ENCODE measurements at regions not wholly inside any gene's neighbourhood (a gene's known extent, or its start where the extent isn't known, plus 50 kb on each side); places are given as distances from the start of the nearest gene placed in this dataset.

- H4K8ac ChIP-seq (ENCODE audit: low read depth in 2 of 2, low read length in 2 of 2), result no peak overlapping the region
- WGBS, 2 experiments (ENCODE audit: extremely low coverage in 2 of 2, insufficient read length in 1 of 2), result 90% methylated on average over 2 of the region's 3 CpGs; no CpG with 5 or more reads in 1 of the 2 experiments
- H3K56ac ChIP-seq (ENCODE audit: extremely low read depth, insufficient read depth, low read length), result no peak overlapping the region
- H2BK120ac ChIP-seq (ENCODE audit: low read depth, low read length), result no peak overlapping the region
- no peak overlapping the region for H2AFZ ChIP-seq (replicated peaks; ENCODE audit: low read length, poor library complexity)
- H3K9me1 ChIP-seq (ENCODE audit: insufficient read depth, low read length), result no peaks in the 10 kb centered on the region
- H3K36me3 ChIP-seq (ENCODE audit: control insufficient read depth, insufficient read depth, low read length), result no peaks in the 10 kb centered on the region
- no peak overlapping the region for H3K4me3 ChIP-seq (ENCODE audit: insufficient read depth, low read depth, low read length)
- ChIA-PET CTCF (interaction anchor here (0.5 to 1.1 kb wide), 3 partner anchors 12 to 114 kb away, joined by 3 read pairs; no protein-coding TSS in a partner anchor), POLR2A (ENCODE audit: unreplicated experiment) (no interaction called here)
- no peak overlapping the region for H3K18ac ChIP-seq (ENCODE audit: low read depth, low read length)
- H4K5ac ChIP-seq (ENCODE audit: low read depth, low read length), result no peak overlapping the region
- no peaks in the 10 kb centered on the region for H3K4me1 ChIP-seq (ENCODE audit: control insufficient read depth, insufficient read depth, low read length)
- no peaks in the 10 kb centered on the region for H3K79me1 ChIP-seq (ENCODE audit: low read depth in 1 of 2, low read length in 2 of 2)
- DNase-seq (no peak), ATAC-seq (ENCODE audit: low read depth) (no peak)
- H3K23ac ChIP-seq (ENCODE audit: low read depth, low read length), result no peak overlapping the region
- no peaks in the 10 kb centered on the region for H3K9me3 ChIP-seq (ENCODE audit: control insufficient read depth, insufficient read depth, low read length)
- in situ Hi-C loops (cut with MboI; ENCODE audit: low sequenced_read_pairs) (no loop called here), dilution Hi-C loops (cut with HindIII; ENCODE audit: low sequenced_read_pairs, unreplicated experiment) (no loop called here), intact Hi-C loops (cut with micrococcal nuclease) (no loop called here)
- TF ChIP-seq CHD1 (IDR thresholded peaks at IDR 0.05; ENCODE audit: low read depth, low read length) (no peak), SMC3 (IDR thresholded peaks at IDR 0.05; ENCODE audit: low read depth, low read length) (no peak), RCOR1 (IDR thresholded peaks at IDR 0.05; ENCODE audit: insufficient replicate concordance, low read length) (no peak), RFX5 (IDR thresholded peaks at IDR 0.05; ENCODE audit: low read depth, low read length) (no peak), BHLHE40 (IDR thresholded peaks at IDR 0.05; ENCODE audit: low read depth, low read length) (no peak), MXI1 (IDR thresholded peaks at IDR 0.05; ENCODE audit: borderline replicate concordance, low read depth, low read length) (no peak), FOS (IDR thresholded peaks at IDR 0.05; ENCODE audit: low read depth, low read length) (no peak), RAD21 (IDR thresholded peaks at IDR 0.05; ENCODE audit: low read length) (no peak), POLR2A (IDR thresholded peaks at IDR 0.05; ENCODE audit: low read depth, low read length) (no peak), CEBPB (IDR thresholded peaks at IDR 0.05; ENCODE audit: low read depth, low read length) (no peak)
- TF ChIP-seq, protein P1, sequence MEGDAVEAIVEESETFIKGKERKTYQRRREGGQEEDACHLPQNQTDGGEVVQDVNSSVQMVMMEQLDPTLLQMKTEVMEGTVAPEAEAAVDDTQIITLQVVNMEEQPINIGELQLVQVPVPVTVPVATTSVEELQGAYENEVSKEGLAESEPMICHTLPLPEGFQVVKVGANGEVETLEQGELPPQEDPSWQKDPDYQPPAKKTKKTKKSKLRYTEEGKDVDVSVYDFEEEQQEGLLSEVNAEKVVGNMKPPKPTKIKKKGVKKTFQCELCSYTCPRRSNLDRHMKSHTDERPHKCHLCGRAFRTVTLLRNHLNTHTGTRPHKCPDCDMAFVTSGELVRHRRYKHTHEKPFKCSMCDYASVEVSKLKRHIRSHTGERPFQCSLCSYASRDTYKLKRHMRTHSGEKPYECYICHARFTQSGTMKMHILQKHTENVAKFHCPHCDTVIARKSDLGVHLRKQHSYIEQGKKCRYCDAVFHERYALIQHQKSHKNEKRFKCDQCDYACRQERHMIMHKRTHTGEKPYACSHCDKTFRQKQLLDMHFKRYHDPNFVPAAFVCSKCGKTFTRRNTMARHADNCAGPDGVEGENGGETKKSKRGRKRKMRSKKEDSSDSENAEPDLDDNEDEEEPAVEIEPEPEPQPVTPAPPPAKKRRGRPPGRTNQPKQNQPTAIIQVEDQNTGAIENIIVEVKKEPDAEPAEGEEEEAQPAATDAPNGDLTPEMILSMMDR (conservative IDR thresholded peaks at IDR 0.05; ENCODE audit: low read depth, low read length), result no peak
- TF ChIP-seq, protein P2, sequence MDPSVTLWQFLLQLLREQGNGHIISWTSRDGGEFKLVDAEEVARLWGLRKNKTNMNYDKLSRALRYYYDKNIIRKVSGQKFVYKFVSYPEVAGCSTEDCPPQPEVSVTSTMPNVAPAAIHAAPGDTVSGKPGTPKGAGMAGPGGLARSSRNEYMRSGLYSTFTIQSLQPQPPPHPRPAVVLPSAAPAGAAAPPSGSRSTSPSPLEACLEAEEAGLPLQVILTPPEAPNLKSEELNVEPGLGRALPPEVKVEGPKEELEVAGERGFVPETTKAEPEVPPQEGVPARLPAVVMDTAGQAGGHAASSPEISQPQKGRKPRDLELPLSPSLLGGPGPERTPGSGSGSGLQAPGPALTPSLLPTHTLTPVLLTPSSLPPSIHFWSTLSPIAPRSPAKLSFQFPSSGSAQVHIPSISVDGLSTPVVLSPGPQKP (IDR thresholded peaks at IDR 0.05; ENCODE audit: borderline replicate concordance, low read depth, low read length), result no peak
- TF ChIP-seq, protein P3, sequence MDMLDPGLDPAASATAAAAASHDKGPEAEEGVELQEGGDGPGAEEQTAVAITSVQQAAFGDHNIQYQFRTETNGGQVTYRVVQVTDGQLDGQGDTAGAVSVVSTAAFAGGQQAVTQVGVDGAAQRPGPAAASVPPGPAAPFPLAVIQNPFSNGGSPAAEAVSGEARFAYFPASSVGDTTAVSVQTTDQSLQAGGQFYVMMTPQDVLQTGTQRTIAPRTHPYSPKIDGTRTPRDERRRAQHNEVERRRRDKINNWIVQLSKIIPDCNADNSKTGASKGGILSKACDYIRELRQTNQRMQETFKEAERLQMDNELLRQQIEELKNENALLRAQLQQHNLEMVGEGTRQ (IDR thresholded peaks at IDR 0.05; ENCODE audit: low read depth, low read length), result no peak
- no peak overlapping the region for H2BK20ac ChIP-seq (ENCODE audit: low read depth, low read length)
- no peak overlapping the region for H2AK5ac ChIP-seq (ENCODE audit: low read depth, low read length)
- H2AK9ac ChIP-seq (replicated peaks; ENCODE audit: low read depth, low read length, poor library complexity), result no peak overlapping the region
- no peak overlapping the region for H3K14ac ChIP-seq (replicated peaks; ENCODE audit: low read depth, low read length)
- no peaks in the 10 kb centered on the region for H4K20me1 ChIP-seq (ENCODE audit: insufficient read depth, low read length)
- no peak overlapping the region for H2BK5ac ChIP-seq (ENCODE audit: low read depth, low read length, poor library complexity, severe bottlenecking)
- H2BK15ac ChIP-seq (ENCODE audit: low read depth, low read length), result no peak overlapping the region
- H3K4ac ChIP-seq (ENCODE audit: low read depth, low read length), result no peak overlapping the region
- BruUV-seq (replicated peaks), result no TSS peak
- no peak overlapping the region for H4K91ac ChIP-seq (ENCODE audit: insufficient read depth, low read depth, low read length)
- no peaks in the 10 kb centered on the region; the same call in 1 of the 2 replicates for H3K27me3 ChIP-seq (ENCODE audit: control insufficient read depth, insufficient read depth, low read length)
- no peak overlapping the region for H3K9ac ChIP-seq (ENCODE audit: low read depth, low read length)
- no peak overlapping the region for H3K4me2 ChIP-seq (ENCODE audit: low read depth, low read length)
- no peak overlapping the region for H3K27ac ChIP-seq (ENCODE audit: insufficient read depth, low read length)
These were observed 79.0 kb upstream of the USP25 start for GRCh38 chr21:15650735-15651134.

All from IMR-90 (cell line).